H9 (cell line): ENCODE measurements at regions not wholly inside any gene's neighbourhood (a gene's known extent, or its start where the extent isn't known, plus 50 kb on each side); places are given as distances from the start of the nearest gene placed in this dataset.

Experiments used
- DNase-seq: peaks from one replicate; pipeline ENCODE4 v3.0.0-alpha.2; 2017
- H2AFZ ChIP-seq: one replicate; pipeline ENCODE4 v1.6.1; 2013; ENCODE audit warnings: mild to moderate bottlenecking, low read length, control low read depth, moderate library complexity
- H2AK5ac ChIP-seq: 2 replicates; pipeline ENCODE4 v1.6.1; 2013; ENCODE audit warnings: low read length, control low read depth, mixed read lengths; ENCODE audit not compliant: insufficient read length
- H2BK120ac ChIP-seq: one replicate; pipeline ENCODE4 v1.6.1; 2013; ENCODE audit warnings: low read depth, mild to moderate bottlenecking, low read length, control low read depth, inconsistent platforms; ENCODE audit not compliant: poor library complexity, severe bottlenecking
- H2BK12ac ChIP-seq: 2 replicates; pipeline ENCODE4 v1.6.1; 2013; ENCODE audit warnings: low read length, control low read depth, mixed read lengths, low read depth; ENCODE audit not compliant: insufficient read length
- H2BK15ac ChIP-seq: 2 replicates; pipeline ENCODE4 v1.6.1; 2013; ENCODE audit warnings: low read depth, low read length, control low read depth
- H2BK20ac ChIP-seq: one replicate; pipeline ENCODE4 v1.6.1; 2013; ENCODE audit warnings: low read depth, mild to moderate bottlenecking, low read length, control low read depth, inconsistent platforms; ENCODE audit not compliant: poor library complexity, severe bottlenecking
- H2BK5ac ChIP-seq: 2 replicates; pipeline ENCODE4 v1.6.1; 2013; ENCODE audit warnings: low read length, control low read depth, mixed read lengths; ENCODE audit not compliant: insufficient read length
- H3K14ac ChIP-seq: 2 replicates; pipeline ENCODE4 v1.6.1; 2013; ENCODE audit warnings: low read length, control low read depth; ENCODE audit not compliant: insufficient read depth
- H3K18ac ChIP-seq: 2 replicates; pipeline ENCODE4 v1.6.1; 2013; ENCODE audit warnings: low read depth, mild to moderate bottlenecking, mixed read lengths, low read length, control low read depth; ENCODE audit not compliant: insufficient read length
- H3K23ac ChIP-seq: 2 replicates; pipeline ENCODE4 v1.6.1; 2013; ENCODE audit warnings: low read length, control low read depth, mixed read lengths, low read depth; ENCODE audit not compliant: insufficient read length
- H3K23me2 ChIP-seq: 2 replicates; pipeline ENCODE4 v1.6.1; 2013; ENCODE audit warnings: low read depth, mild to moderate bottlenecking, mixed read lengths, low read length, control low read depth; ENCODE audit not compliant: insufficient read length, poor library complexity, severe bottlenecking
- H3K27ac ChIP-seq: 2 replicates; pipeline ENCODE4 v1.5.1; 2013; ENCODE audit warnings: low read length, control low read depth, mixed read lengths, low read depth; ENCODE audit not compliant: insufficient read length
- H3K27me3 ChIP-seq: 2 replicates; pipeline ENCODE4 v1.6.1; 2013; ENCODE audit warnings: low read length, control low read depth, inconsistent platforms; ENCODE audit not compliant: insufficient read depth
- H3K4ac ChIP-seq: 2 replicates; pipeline ENCODE4 v1.6.1; 2013; ENCODE audit warnings: low read depth, mild to moderate bottlenecking, control low read depth, inconsistent platforms, low read length, moderate library complexity
- H3K4me1 ChIP-seq: 2 replicates; pipeline ENCODE4 v1.6.1; 2013; ENCODE audit warnings: low read length, control low read depth, inconsistent platforms; ENCODE audit not compliant: insufficient read depth
- H3K4me2 ChIP-seq: 2 replicates; pipeline ENCODE4 v1.6.1; 2013; ENCODE audit warnings: low read length, control low read depth, mixed read lengths; ENCODE audit not compliant: insufficient read length, insufficient read depth
- H3K56ac ChIP-seq: 2 replicates; pipeline ENCODE4 v1.6.1; 2013; ENCODE audit warnings: low read depth, mild to moderate bottlenecking, mixed read lengths, low read length, control low read depth; ENCODE audit not compliant: insufficient read length
- H3K79me1 ChIP-seq: 2 replicates; pipeline ENCODE4 v1.6.1; 2013; ENCODE audit warnings: low read depth, mild to moderate bottlenecking, moderate library complexity, low read length, control low read depth, inconsistent platforms; ENCODE audit not compliant: insufficient read depth, poor library complexity, severe bottlenecking
- H3K79me2 ChIP-seq: 2 replicates; pipeline ENCODE4 v1.6.1; 2013; ENCODE audit warnings: low read length, control low read depth, inconsistent platforms; ENCODE audit not compliant: insufficient read depth
- H3K9ac ChIP-seq: 2 replicates; pipeline ENCODE4 v1.6.1; 2013; ENCODE audit warnings: low read length, control low read depth, mixed read lengths; ENCODE audit not compliant: insufficient read length; ENCODE audit errors: extremely low read depth
- H3K9me3 ChIP-seq: one replicate; pipeline ENCODE4 v1.6.1; 2013; ENCODE audit warnings: low read depth, low read length, inconsistent platforms; ENCODE audit not compliant: control insufficient read depth
- H3T11ph ChIP-seq: one replicate; pipeline ENCODE4 v1.6.1; 2013; ENCODE audit warnings: mild to moderate bottlenecking, low read length, control low read depth, inconsistent platforms
- H4K20me1 ChIP-seq: one replicate; pipeline ENCODE4 v1.6.1; 2013; ENCODE audit not compliant: control insufficient read depth, insufficient read length, insufficient read depth
- H4K5ac ChIP-seq: 2 replicates; pipeline ENCODE4 v1.6.1; 2013; ENCODE audit warnings: low read depth, mild to moderate bottlenecking, mixed read lengths, low read length, control low read depth; ENCODE audit not compliant: insufficient read length
- H4K8ac ChIP-seq: replicated peaks from 2 replicates; pipeline ENCODE4 v1.6.1; 2013; ENCODE audit warnings: low read length, control low read depth, mixed read lengths, low read depth; ENCODE audit not compliant: insufficient read length
- H4K91ac ChIP-seq: 2 replicates; pipeline ENCODE4 v1.6.1; 2013; ENCODE audit warnings: low read depth, mild to moderate bottlenecking, moderate library complexity, mixed read lengths, low read length, control low read depth; ENCODE audit not compliant: insufficient read length
- H3K27ac Mint-ChIP-seq, 3 experiments: 2 replicates in 2 of 3; 3 replicates in 1 of 3; pipeline ENCODE4 v1.8.0; 2020 to 2021; ENCODE audit warnings: mixed read lengths in 3 of 3, mild to moderate bottlenecking in 1 of 3, moderate library complexity in 1 of 3
- H3K27me3 Mint-ChIP-seq: 2 replicates; pipeline ENCODE4 v1.8.0; 2021; ENCODE audit warnings: low read depth, mild to moderate bottlenecking, moderate library complexity, mixed read lengths
- H3K36me3 Mint-ChIP-seq, 3 experiments: 2 replicates in 2 of 3; 3 replicates in 1 of 3; pipeline ENCODE4 v1.8.0; 2020 to 2021; ENCODE audit warnings: low read depth in 3 of 3, mixed read lengths in 3 of 3; ENCODE audit not compliant: insufficient read depth in 1 of 3
- H3K4me1 Mint-ChIP-seq, 2 experiments: 2 replicates each; pipeline ENCODE4 v1.8.0; 2020; ENCODE audit warnings: mixed read lengths in 2 of 2
- H3K4me3 Mint-ChIP-seq, 2 experiments: 2 replicates in 1 of 2; 3 replicates in 1 of 2; pipeline ENCODE4 v1.8.0; 2020 to 2021; ENCODE audit warnings: mild to moderate bottlenecking in 2 of 2, mixed read lengths in 2 of 2, moderate library complexity in 1 of 2
- H3K9me3 Mint-ChIP-seq, 2 experiments: 2 replicates in 1 of 2; 3 replicates in 1 of 2; pipeline ENCODE4 v1.8.0; 2020; ENCODE audit warnings: mild to moderate bottlenecking in 2 of 2, mixed read lengths in 2 of 2, moderate library complexity in 1 of 2
- CTCF ChIP-seq: fragments of 200-600 bp; sonication (generic); conservative IDR thresholded peaks from 3 replicates; pipeline ENCODE4 v1.8.0; 2021; ENCODE audit warnings: antibody characterized with exemption, mild to moderate bottlenecking
- WGBS: extraction: QIAGEN DNeasy Blood & Tissue Kit; methylation state at CpG from one replicate; pipeline ENCODE4 v1.1.7; 2013; ENCODE audit warnings: missing lambda C conversion rate, low lambda C conversion rate, mixed read lengths; ENCODE audit not compliant: insufficient read length; ENCODE audit errors: extremely low coverage; 5-methylcytosine and 5-hydroxymethylcytosine counted together

- Histone ChIP-seq H3K4me1 (no peaks in the 10 kb centered on the region), H3K23ac (no peak overlapping the region), H2BK120ac (no peak overlapping the region), H2AK5ac (no peak overlapping the region), H2BK12ac (no peak overlapping the region), H3K4me2 (no peak overlapping the region), H4K5ac (no peak overlapping the region), H3K27ac (no peak overlapping the region), H3K4ac (no peak overlapping the region), H3K79me1 (no peaks in the 10 kb centered on the region), H3K56ac (no peak overlapping the region), H3K14ac (no peak overlapping the region), H4K91ac (no peak overlapping the region), H3T11ph (no peak overlapping the region), H2AFZ (no peak overlapping the region), H4K20me1 (no peaks in the 10 kb centered on the region), H2BK5ac (no peak overlapping the region), H3K9me3 (no peaks in the 10 kb centered on the region), H2BK15ac (no peak overlapping the region), H3K79me2 (no peaks in the 10 kb centered on the region), H3K9ac (no peak overlapping the region), H4K8ac (no peak overlapping the region), H3K27me3 (no peaks in the 10 kb centered on the region), H2BK20ac (no peak overlapping the region), H3K18ac (no peak overlapping the region), H3K23me2 (no peaks in the 10 kb centered on the region)
- DNase-seq = no peak
- H3K27ac Mint-ChIP-seq = no peak overlapping the region
- WGBS = no CpG with 5 or more reads among the region's 1 CpG
- no peaks in the 10 kb centered on the region for H3K4me1 Mint-ChIP-seq
- H3K9me3 Mint-ChIP-seq = peaks cover 6 to 11% of the 10 kb centered on the region in 2 experiments; a peak in 4 of 5 replicates
- no peaks in the 10 kb centered on the region for H3K27me3 Mint-ChIP-seq
- no peak overlapping the region for H3K4me3 Mint-ChIP-seq
- peaks cover 0 to 12% (median 6%) of the 10 kb centered on the region in 3 experiments; a peak in 6 of 7 replicates for H3K36me3 Mint-ChIP-seq
- TF ChIP-seq CTCF = no peak
Measured at GRCh38 chr4:136664988-136665387, 867.3 kb downstream of the PCDH18 start.
